Osteoblast (primary cell): ENCODE measurements at regions not wholly inside any gene's neighbourhood (a gene's known extent, or its start where the extent isn't known, plus 50 kb on each side); places are given as distances from the start of the nearest gene placed in this dataset.

Source experiments
- DNase-seq: peaks from one replicate; pipeline ENCODE4 v3.0.0; 2011; ENCODE audit warnings: low spot score, mixed read lengths; ENCODE audit not compliant: insufficient read length; ENCODE audit errors: missing footprints
- H2AFZ ChIP-seq: 2 replicates; pipeline ENCODE4 v1.6.0; 2011; ENCODE audit warnings: mild to moderate bottlenecking, low read length
- H3K27ac ChIP-seq: 2 replicates; pipeline ENCODE4 v1.5.1; 2011; ENCODE audit warnings: mild to moderate bottlenecking, low read depth, low read length, moderate library complexity
- H3K27me3 ChIP-seq: 2 replicates; pipeline ENCODE4 v1.6.0; 2012; ENCODE audit warnings: mild to moderate bottlenecking, control low read depth, inconsistent platforms, low read length, moderate library complexity; ENCODE audit not compliant: insufficient read depth
- H3K36me3 ChIP-seq: 2 replicates; pipeline ENCODE4 v1.5.1; 2011; ENCODE audit warnings: mild to moderate bottlenecking, low read length, control low read depth, moderate library complexity; ENCODE audit not compliant: insufficient read depth
- H3K4me1 ChIP-seq: 2 replicates; pipeline ENCODE4 v1.5.1; 2011; ENCODE audit warnings: mild to moderate bottlenecking, low read length, control low read depth, moderate library complexity; ENCODE audit not compliant: insufficient read depth
- H3K4me2 ChIP-seq: 2 replicates; pipeline ENCODE4 v1.6.0; 2011; ENCODE audit warnings: mild to moderate bottlenecking, low read length; ENCODE audit not compliant: insufficient read depth
- H3K4me3 ChIP-seq: fragments of 200-600 bp; sonication (generic); 3 replicates; pipeline ENCODE4 v1.5.1; 2012; ENCODE audit warnings: mild to moderate bottlenecking, low read length, inconsistent platforms; ENCODE audit not compliant: insufficient read depth
- H3K79me2 ChIP-seq: 2 replicates; pipeline ENCODE4 v1.6.0; 2012; ENCODE audit warnings: mild to moderate bottlenecking, low read length, control low read depth, inconsistent platforms; ENCODE audit not compliant: insufficient read depth
- H3K9me3 ChIP-seq: 2 replicates; pipeline ENCODE4 v1.5.1; 2011; ENCODE audit warnings: low read depth, low read length, control low read depth
- H4K20me1 ChIP-seq: 2 replicates; pipeline ENCODE4 v1.6.0; 2012; ENCODE audit warnings: mild to moderate bottlenecking, low read length, control low read depth; ENCODE audit not compliant: insufficient read depth
- TF ChIP-seq, protein P1 (sequence below): IDR thresholded peaks from 2 replicates; pipeline ENCODE4 v1.5.1; 2011; ENCODE audit warnings: mild to moderate bottlenecking, low read depth, low read length, moderate library complexity; ENCODE audit errors: extremely low read depth

DNA sequence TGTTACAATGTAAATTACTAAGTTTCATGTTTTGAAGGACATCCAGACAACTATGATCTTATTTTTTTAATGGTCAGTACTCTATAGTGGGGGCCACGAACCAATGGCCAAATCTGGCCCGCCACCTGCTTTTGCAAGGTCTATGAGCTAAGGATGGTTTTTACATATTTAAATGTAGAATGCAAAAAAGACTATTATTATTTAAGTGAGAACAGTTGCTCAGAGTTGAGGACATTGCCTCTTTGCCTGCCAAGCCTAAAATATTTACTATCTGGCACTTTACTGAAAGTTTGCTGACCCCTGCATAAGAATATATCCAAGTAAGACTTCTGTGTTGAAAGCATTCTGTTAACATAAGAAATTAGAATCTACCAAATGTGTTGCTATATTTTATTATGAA is 163.7 kb upstream of the MDFIC2 start:
- no peak overlapping the region for H3K4me3 ChIP-seq
- no peaks in the 10 kb centered on the region for H4K20me1 ChIP-seq
- TF ChIP-seq, protein P1, sequence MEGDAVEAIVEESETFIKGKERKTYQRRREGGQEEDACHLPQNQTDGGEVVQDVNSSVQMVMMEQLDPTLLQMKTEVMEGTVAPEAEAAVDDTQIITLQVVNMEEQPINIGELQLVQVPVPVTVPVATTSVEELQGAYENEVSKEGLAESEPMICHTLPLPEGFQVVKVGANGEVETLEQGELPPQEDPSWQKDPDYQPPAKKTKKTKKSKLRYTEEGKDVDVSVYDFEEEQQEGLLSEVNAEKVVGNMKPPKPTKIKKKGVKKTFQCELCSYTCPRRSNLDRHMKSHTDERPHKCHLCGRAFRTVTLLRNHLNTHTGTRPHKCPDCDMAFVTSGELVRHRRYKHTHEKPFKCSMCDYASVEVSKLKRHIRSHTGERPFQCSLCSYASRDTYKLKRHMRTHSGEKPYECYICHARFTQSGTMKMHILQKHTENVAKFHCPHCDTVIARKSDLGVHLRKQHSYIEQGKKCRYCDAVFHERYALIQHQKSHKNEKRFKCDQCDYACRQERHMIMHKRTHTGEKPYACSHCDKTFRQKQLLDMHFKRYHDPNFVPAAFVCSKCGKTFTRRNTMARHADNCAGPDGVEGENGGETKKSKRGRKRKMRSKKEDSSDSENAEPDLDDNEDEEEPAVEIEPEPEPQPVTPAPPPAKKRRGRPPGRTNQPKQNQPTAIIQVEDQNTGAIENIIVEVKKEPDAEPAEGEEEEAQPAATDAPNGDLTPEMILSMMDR, result no peak
- no peak for DNase-seq
- H3K27me3 ChIP-seq, result no peaks in the 10 kb centered on the region
- no peaks in the 10 kb centered on the region for H3K36me3 ChIP-seq
- H3K9me3 ChIP-seq, result no peaks in the 10 kb centered on the region
- no peak overlapping the region for H3K4me2 ChIP-seq
- no peak overlapping the region for H2AFZ ChIP-seq
- no peak overlapping the region for H3K27ac ChIP-seq
- no peaks in the 10 kb centered on the region for H3K79me2 ChIP-seq
- no peaks in the 10 kb centered on the region for H3K4me1 ChIP-seq

DNA sequence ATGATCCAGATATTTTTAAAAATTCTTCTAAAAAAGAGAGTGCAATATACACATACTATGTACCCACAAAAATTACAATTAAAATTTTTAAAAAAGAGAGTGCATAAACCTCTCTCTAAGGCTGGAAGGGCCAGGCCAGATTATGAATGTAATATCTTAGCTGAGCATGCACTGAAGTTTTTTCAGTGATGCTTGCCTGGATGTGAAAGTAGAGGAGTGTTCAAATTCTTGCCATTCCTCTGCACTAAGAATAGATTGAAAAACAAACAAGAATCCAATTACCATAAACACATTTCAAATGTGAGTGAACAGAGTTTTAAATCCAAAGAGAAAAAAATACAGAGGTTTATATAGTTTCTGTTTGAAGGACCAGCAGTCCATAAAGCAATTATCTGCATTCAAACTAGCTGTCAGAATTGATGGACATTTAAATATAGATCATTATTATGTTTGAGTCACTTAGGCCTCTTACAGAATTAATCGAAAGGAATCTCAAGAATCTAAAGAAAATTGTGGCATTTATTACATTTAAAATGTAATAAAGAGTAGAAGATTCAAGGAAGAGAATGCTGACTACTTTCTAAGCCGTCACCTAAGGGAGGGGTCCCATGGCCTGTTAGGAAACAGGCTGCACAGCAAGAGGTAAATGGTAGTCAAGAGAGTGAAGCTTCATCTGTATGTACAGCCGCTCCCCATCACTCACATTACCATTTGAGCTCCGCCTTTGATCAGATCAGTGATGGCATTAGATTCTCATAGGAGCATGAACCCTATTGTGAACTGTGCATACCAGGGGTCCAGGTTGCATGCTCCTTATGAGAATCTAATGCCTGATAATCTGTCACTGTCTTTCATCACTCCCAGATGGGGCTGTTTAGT is 159.3 kb upstream of the MDFIC2 start:
- Histone ChIP-seq H3K36me3 (no peaks in the 10 kb centered on the region), H3K9me3 (no peaks in the 10 kb centered on the region), H3K4me3 (no peak overlapping the region), H3K4me1 (no peaks in the 10 kb centered on the region), H3K27ac (no peak overlapping the region), H3K79me2 (no peaks in the 10 kb centered on the region), H3K27me3 (no peaks in the 10 kb centered on the region), H2AFZ (no peak overlapping the region), H3K4me2 (no peak overlapping the region), H4K20me1 (no peaks in the 10 kb centered on the region)
- TF ChIP-seq, protein P1, result no peak
- DNase-seq, result no peak

DNA sequence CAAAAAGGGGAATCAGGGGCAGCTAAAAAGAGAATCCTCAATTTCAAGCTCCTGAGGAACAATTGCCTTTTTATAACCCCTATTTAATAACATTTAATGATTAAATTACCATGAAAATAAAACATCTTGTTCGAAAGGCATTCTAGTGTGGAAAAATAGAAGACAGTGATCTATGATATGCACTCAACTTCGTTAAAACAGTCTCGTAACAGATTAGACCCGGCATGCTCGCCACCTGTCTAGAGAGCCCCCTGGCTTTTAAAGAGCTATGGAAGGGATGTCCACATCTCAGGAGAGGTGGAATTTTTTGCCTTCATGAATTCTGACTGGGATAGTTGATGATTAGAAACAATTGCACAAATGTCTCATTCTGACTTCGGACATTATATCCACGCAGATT is 153.7 kb upstream of the MDFIC2 start:
- Histone ChIP-seq H3K4me2 (no peak overlapping the region), H3K4me1 (no peaks in the 10 kb centered on the region), H3K4me3 (no peak overlapping the region), H2AFZ (no peak overlapping the region), H3K9me3 (no peaks in the 10 kb centered on the region), H4K20me1 (no peaks in the 10 kb centered on the region), H3K27me3 (no peaks in the 10 kb centered on the region), H3K79me2 (no peaks in the 10 kb centered on the region), H3K36me3 (no peaks in the 10 kb centered on the region), H3K27ac (no peak overlapping the region)
- TF ChIP-seq, protein P1, result no peak
- DNase-seq, result no peak

DNA sequence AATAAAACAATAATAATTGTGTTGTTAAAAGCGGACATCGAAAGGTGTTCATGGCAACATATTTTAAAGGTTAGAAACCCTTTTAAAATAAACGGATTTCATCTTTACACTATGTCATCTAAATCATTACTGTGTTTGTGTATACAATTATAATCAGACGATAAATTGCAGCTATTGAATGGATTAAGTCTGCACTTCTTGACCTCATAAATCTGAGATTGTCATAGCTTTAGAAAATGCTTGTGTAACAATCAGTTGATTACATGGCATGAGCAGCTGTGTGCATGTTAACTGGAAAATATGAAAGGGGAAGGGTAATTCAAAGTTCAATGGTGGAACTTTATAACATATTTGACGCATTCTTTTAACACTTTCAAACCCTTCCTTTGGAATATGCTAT is 152.4 kb upstream of the MDFIC2 start:
- no peaks in the 10 kb centered on the region for H4K20me1 ChIP-seq
- no peak overlapping the region for H3K4me2 ChIP-seq
- H2AFZ ChIP-seq, result no peak overlapping the region
- H3K36me3 ChIP-seq, result no peaks in the 10 kb centered on the region
- no peak for DNase-seq
- H3K79me2 ChIP-seq, result no peaks in the 10 kb centered on the region
- no peaks in the 10 kb centered on the region for H3K4me1 ChIP-seq
- no peaks in the 10 kb centered on the region for H3K9me3 ChIP-seq
- no peaks in the 10 kb centered on the region for H3K27me3 ChIP-seq
- TF ChIP-seq, protein P1, result no peak
- no peak overlapping the region for H3K27ac ChIP-seq
- H3K4me3 ChIP-seq, result no peak overlapping the region
